BJ (cell line): ENCODE measurements at regions not wholly inside any gene's neighbourhood (a gene's known extent, or its start where the extent isn't known, plus 50 kb on each side); places are given as distances from the start of the nearest gene placed in this dataset.

Source experiments
- CTCF ChIA-PET: fragments of 350-600 bp; formaldehyde crosslinking; extraction: SDS; loops from one replicate; lab custom pipeline; 2021; ENCODE audit warnings: antibody characterized with exemption, inconsistent platforms; lab: Yijun Ruan, JAX
- POLR2A ChIA-PET: fragments of 300-600 bp; sonication (Branson Sonifier 250); formaldehyde crosslinking; extraction: SDS; loops from one replicate; lab custom pipeline; 2021; ENCODE audit warnings: antibody characterized with exemption; lab: Charles Lee
- DNase-seq: peaks from one replicate; pipeline ENCODE4 v3.0.0-alpha.2; 2011; ENCODE audit warnings: low read depth
- H3K27me3 ChIP-seq: 2 replicates; pipeline ENCODE4 v1.6.0; 2011; ENCODE audit warnings: low read length; ENCODE audit not compliant: control insufficient read depth, insufficient read depth
- H3K36me3 ChIP-seq: 2 replicates; pipeline ENCODE4 v1.5.1; 2011; ENCODE audit warnings: low read length; ENCODE audit not compliant: control insufficient read depth, insufficient read depth
- H3K4me3 ChIP-seq: 2 replicates; pipeline ENCODE4 v1.5.1; 2011; ENCODE audit warnings: low read depth, mild to moderate bottlenecking, control low read depth, low read length
- TF ChIP-seq, protein P1 (sequence below): IDR thresholded peaks from 2 replicates; pipeline ENCODE4 v1.5.1; 2011; ENCODE audit warnings: low read depth, mild to moderate bottlenecking, control low read depth, inconsistent platforms, low read length, moderate library complexity; ENCODE audit not compliant: insufficient read depth

- TF ChIP-seq, protein P1, sequence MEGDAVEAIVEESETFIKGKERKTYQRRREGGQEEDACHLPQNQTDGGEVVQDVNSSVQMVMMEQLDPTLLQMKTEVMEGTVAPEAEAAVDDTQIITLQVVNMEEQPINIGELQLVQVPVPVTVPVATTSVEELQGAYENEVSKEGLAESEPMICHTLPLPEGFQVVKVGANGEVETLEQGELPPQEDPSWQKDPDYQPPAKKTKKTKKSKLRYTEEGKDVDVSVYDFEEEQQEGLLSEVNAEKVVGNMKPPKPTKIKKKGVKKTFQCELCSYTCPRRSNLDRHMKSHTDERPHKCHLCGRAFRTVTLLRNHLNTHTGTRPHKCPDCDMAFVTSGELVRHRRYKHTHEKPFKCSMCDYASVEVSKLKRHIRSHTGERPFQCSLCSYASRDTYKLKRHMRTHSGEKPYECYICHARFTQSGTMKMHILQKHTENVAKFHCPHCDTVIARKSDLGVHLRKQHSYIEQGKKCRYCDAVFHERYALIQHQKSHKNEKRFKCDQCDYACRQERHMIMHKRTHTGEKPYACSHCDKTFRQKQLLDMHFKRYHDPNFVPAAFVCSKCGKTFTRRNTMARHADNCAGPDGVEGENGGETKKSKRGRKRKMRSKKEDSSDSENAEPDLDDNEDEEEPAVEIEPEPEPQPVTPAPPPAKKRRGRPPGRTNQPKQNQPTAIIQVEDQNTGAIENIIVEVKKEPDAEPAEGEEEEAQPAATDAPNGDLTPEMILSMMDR, result no peak
- DNase-seq, result no peak
- CTCF ChIA-PET, result no interaction called here
- POLR2A ChIA-PET, result no interaction called here
- Histone ChIP-seq H3K27me3 (no peaks in the 10 kb centered on the region), H3K36me3 (no peaks in the 10 kb centered on the region), H3K4me3 (no peak overlapping the region)
Measured at GRCh38 chr3:178044320-178044719, 491.9 kb upstream of the KCNMB2 start.

DNA sequence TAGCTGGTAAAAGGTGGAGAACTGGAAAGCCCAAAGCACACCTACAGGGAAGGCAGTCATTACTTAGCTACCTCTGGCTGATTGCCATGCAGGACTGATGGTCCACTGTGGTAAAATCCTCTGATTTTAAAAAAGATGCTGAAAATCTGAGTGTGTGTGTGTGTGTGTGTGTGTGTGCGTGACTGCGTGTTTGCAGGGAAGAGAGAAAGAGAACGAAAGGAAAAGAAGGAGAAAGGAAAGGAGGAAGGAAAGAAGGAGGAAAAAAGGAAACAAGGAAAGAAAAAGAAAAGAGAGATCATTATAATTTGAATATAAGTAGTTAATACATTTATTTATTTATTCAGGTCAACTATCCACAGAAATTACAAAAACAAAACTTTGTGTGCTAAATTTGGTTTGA is 488.7 kb upstream of the KCNMB2 start:
- Histone ChIP-seq H3K27me3 (no peaks in the 10 kb centered on the region), H3K36me3 (no peaks in the 10 kb centered on the region), H3K4me3 (no peak overlapping the region)
- POLR2A ChIA-PET, result no interaction called here
- CTCF ChIA-PET, result no interaction called here
- DNase-seq, result no peak
- TF ChIP-seq, protein P1, result no peak

- no peak overlapping the region for H3K4me3 ChIP-seq
- ChIA-PET POLR2A (no interaction called here), CTCF (no interaction called here)
- TF ChIP-seq, protein P1, result no peak
- no peaks in the 10 kb centered on the region for H3K27me3 ChIP-seq
- DNase-seq, result no peak
- no peaks in the 10 kb centered on the region for H3K36me3 ChIP-seq
Measured at GRCh38 chr3:178048768-178049167, 487.5 kb upstream of the KCNMB2 start.

DNA sequence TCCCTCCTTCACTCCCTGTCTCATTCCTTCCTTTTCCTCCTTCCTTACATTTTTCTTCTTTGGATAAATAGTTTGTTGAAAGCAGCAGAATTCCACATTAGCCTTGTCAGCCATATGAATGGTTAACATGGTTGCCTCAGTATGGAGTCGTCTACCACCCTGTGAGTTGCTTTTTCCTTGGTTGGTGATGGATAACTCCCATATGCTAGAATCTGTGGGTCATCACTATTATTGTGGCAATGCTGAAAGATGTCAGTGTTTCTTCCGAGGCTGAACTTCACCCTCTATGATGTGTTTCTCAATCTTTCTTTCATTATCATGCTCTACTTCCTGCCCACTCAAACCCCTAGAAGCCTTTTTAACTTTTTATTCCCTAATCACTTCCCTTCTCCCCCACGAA is 481.8 kb upstream of the KCNMB2 start:
- TF ChIP-seq, protein P1, result no peak
- Histone ChIP-seq H3K4me3 (no peak overlapping the region), H3K36me3 (no peaks in the 10 kb centered on the region), H3K27me3 (no peaks in the 10 kb centered on the region)
- no peak for DNase-seq
- POLR2A ChIA-PET, result no interaction called here
- CTCF ChIA-PET, result no interaction called here

GRCh38 chr3:178055939-178056338 is 480.3 kb upstream of the KCNMB2 start:
- no peak for DNase-seq
- Histone ChIP-seq H3K27me3 (no peaks in the 10 kb centered on the region), H3K4me3 (no peak overlapping the region), H3K36me3 (no peaks in the 10 kb centered on the region)
- TF ChIP-seq, protein P1, result no peak
- ChIA-PET CTCF (no interaction called here), POLR2A (no interaction called here)
